Peyer's patch (tissue), 4 donors: ENCODE measurements at regions not wholly inside any gene's neighbourhood (a gene's known extent, or its start where the extent isn't known, plus 50 kb on each side); places are given as distances from the start of the nearest gene placed in this dataset.

Experiments used
- POLR2A ChIP-seq, 2 donors: fragments of 450-650 bp; IDR thresholded peaks; one replicate each; pipeline ENCODE4 v1.5.1; 2017; ENCODE audit warnings: antibody characterized with exemption in 2 of 2, mild to moderate bottlenecking in 2 of 2, moderate library complexity in 2 of 2
- TF ChIP-seq, protein P1 (sequence below), 6 experiments: fragments of 450-650 bp in 4 of 6; fragments of 200-600 bp in 2 of 6; sonication (generic) in 1 of 6; IDR thresholded peaks; one replicate each; pipeline ENCODE4 v1.5.1; 2017 to 2019; ENCODE audit warnings: antibody characterized with exemption in 6 of 6, mild to moderate bottlenecking in 3 of 6, moderate library complexity in 1 of 6

DNA sequence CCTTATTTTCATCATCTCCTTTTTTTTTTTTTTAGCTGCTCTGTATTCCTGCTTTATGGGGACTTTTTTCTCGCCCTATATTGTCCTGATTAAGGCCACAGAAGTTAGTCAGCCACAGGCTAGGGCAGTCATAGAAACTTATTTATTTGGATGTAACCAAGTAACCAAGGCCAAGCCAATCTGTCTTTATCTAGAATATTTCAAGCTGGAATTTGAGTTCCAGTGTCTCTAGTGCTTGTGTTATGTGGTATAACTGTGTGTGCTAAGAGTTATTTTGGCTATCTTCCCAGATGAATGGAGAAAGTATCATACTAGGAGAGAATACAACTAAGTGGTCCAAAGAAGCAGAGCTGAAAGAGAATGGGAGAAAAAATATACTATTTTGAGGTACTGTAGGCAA is 751.5 kb downstream of the CBLN4 start:
- TF ChIP-seq, protein P1, sequence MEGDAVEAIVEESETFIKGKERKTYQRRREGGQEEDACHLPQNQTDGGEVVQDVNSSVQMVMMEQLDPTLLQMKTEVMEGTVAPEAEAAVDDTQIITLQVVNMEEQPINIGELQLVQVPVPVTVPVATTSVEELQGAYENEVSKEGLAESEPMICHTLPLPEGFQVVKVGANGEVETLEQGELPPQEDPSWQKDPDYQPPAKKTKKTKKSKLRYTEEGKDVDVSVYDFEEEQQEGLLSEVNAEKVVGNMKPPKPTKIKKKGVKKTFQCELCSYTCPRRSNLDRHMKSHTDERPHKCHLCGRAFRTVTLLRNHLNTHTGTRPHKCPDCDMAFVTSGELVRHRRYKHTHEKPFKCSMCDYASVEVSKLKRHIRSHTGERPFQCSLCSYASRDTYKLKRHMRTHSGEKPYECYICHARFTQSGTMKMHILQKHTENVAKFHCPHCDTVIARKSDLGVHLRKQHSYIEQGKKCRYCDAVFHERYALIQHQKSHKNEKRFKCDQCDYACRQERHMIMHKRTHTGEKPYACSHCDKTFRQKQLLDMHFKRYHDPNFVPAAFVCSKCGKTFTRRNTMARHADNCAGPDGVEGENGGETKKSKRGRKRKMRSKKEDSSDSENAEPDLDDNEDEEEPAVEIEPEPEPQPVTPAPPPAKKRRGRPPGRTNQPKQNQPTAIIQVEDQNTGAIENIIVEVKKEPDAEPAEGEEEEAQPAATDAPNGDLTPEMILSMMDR (IDR thresholded peaks at IDR 0.05) = no peak
- no peak for TF ChIP-seq POLR2A (IDR thresholded peaks at IDR 0.05)
